Adrenal gland (tissue), 5 donors: ENCODE measurements at regions not wholly inside any gene's neighbourhood (a gene's known extent, or its start where the extent isn't known, plus 50 kb on each side); places are given as distances from the start of the nearest gene placed in this dataset.

Experiments used
- POLR2A ChIP-seq, 2 donors: fragments of 450-650 bp; IDR thresholded peaks; one replicate each; pipeline ENCODE4 v1.6.1; 2017; ENCODE audit warnings: antibody characterized with exemption in 2 of 2, mild to moderate bottlenecking in 2 of 2, moderate library complexity in 1 of 2
- TF ChIP-seq, protein P1 (sequence below), 6 experiments: fragments of 450-650 bp in 4 of 6; fragments of 200-600 bp in 2 of 6; sonication (generic) in 1 of 6; IDR thresholded peaks; 1 replicate in 5 of 6; 2 replicates in 1 of 6; pipeline versions ENCODE4 v1.5.1 to v1.8.0; 2016 to 2021; ENCODE audit warnings: antibody characterized with exemption in 6 of 6, mild to moderate bottlenecking in 2 of 6, moderate library complexity in 1 of 6
- donor health status: DM: no; HTN: no; CAD: no.

DNA sequence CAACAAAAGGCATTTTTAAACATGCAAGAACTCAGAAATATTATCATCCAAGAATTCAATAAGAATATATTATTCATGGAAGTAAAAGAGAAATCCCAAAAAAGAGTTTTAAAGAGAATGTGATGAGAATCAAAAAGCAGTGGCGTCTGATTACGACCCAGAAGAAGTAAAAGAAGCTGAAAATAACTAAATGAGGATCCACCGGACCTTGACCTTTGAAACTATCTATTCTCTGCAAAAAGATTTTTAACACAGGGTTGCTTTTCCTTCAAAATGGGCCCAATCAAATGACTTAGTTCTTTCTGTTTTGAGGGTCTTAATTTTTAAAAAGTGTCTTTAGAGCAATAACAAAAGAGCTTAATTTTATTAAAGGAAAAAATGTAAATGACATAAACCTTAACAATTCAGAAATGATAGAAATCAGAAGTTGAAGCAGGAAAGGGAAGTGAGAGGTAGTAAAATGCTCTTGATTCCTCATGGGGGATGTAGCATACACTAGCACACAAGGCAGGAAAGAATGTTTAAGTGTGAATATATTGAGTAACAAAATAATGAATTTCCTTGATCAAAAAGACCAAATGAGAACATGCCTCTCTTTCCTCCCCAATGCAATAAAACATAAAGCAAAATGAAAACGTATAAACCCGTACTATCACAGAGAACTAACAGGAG, 223.1 kb upstream of the PRDM1 start:
- TF ChIP-seq, protein P1, sequence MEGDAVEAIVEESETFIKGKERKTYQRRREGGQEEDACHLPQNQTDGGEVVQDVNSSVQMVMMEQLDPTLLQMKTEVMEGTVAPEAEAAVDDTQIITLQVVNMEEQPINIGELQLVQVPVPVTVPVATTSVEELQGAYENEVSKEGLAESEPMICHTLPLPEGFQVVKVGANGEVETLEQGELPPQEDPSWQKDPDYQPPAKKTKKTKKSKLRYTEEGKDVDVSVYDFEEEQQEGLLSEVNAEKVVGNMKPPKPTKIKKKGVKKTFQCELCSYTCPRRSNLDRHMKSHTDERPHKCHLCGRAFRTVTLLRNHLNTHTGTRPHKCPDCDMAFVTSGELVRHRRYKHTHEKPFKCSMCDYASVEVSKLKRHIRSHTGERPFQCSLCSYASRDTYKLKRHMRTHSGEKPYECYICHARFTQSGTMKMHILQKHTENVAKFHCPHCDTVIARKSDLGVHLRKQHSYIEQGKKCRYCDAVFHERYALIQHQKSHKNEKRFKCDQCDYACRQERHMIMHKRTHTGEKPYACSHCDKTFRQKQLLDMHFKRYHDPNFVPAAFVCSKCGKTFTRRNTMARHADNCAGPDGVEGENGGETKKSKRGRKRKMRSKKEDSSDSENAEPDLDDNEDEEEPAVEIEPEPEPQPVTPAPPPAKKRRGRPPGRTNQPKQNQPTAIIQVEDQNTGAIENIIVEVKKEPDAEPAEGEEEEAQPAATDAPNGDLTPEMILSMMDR (IDR thresholded peaks at IDR 0.05) = no peak
- no peak for TF ChIP-seq POLR2A (IDR thresholded peaks at IDR 0.05)
